ENCODE measurements at regions not wholly inside any gene's neighbourhood (a gene's known extent, or its start where the extent isn't known, plus 50 kb on each side); places are given as distances from the start of the nearest gene placed in this dataset.
A peak's percentile ranks its signal among the peaks of the same experiment; 100 is the strongest.

DNA sequence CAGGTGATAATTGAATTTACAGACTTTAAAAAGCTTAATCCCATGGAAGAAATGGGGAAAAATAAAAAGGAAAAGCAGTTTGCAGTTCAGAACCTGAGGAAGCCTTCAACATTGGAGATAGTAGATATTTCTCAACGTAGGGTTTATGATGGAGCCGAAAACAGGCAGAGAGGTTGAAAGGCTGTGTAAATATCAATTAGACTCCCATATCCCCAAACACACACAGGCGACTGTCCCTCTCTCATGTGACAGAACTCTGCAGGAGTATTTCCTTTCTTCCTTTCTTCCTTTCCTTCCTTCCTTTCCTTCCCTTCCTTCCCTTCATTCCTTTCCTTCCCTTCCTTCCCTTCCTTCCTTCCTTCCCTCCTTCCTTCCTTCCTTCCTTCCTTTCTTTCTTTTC, 406.5 kb downstream of the LPIN1 start:
- Histone ChIP-seq H4K20me1 (ENCODE audit: control insufficient read depth, insufficient read depth, low read length, poor library complexity, severe bottlenecking) (no peaks in the 10 kb centered on the region), H3K9me3 (ENCODE audit: control extremely low read depth in 1 of 3, control insufficient read depth in 2 of 3, insufficient read depth in 1 of 3, low read length in 2 of 3) (no peaks in the 10 kb centered on the region), H3K27me3 (replicated peaks in 1 of 4; ENCODE audit: control extremely low read depth in 1 of 4, control insufficient read depth in 3 of 4, insufficient read depth in 4 of 4, low read length in 3 of 4) (no peaks in the 10 kb centered on the region), H3K4me1 (ENCODE audit: control insufficient read depth in 2 of 2, insufficient read depth in 2 of 2, low read length in 2 of 2) (peaks cover 6 to 10% of the 10 kb centered on the region in 2 donors), H3K36me3 (replicated peaks in 1 of 2; ENCODE audit: control extremely low read depth in 1 of 2, control insufficient read depth in 1 of 2, extremely low read depth in 1 of 2, insufficient read depth in 2 of 2, low read length in 1 of 2) (no peaks in the 10 kb centered on the region), H2AFZ (ENCODE audit: insufficient read depth, low read depth, low read length, poor library complexity, severe bottlenecking) (no peak overlapping the region), H3K4me2 (replicated peaks; ENCODE audit: low read depth, low read length, poor library complexity, severe bottlenecking) (no peak overlapping the region), H3K27ac (ENCODE audit: low read length in 2 of 2) (no peak overlapping the region), H3K9ac (ENCODE audit: low read length) (no peak overlapping the region), H3K79me2 (ENCODE audit: control insufficient read depth, insufficient read depth, low read length) (no peaks in the 10 kb centered on the region), H3K4me3 (ENCODE audit: control extremely low read depth in 1 of 5, extremely low read depth in 1 of 5, insufficient read depth in 1 of 5, low read depth in 2 of 5, low read length in 4 of 5) (no peak overlapping the region)
- intact Hi-C loops (cut with micrococcal nuclease) = no loop called here
- Mint-ChIP-seq H3K4me1 (peaks cover 23% of the 10 kb centered on the region), H3K27ac (no peak overlapping the region), H3K27me3 (no peaks in the 10 kb centered on the region), H3K9me3 (ENCODE audit: insufficient read depth) (no peaks in the 10 kb centered on the region), H3K4me3 (no peak overlapping the region)
- DNase-seq (no peak), ATAC-seq (ENCODE audit: low read depth) (no peak)
- ChIA-PET CTCF (interaction anchor here (1.4 to 2.0 kb wide), 2 partner anchors 8 to 12 kb away, joined by 4 to 6 read pairs; no protein-coding TSS in a partner anchor), POLR2A (no interaction called here)
- TF ChIP-seq, protein P1, sequence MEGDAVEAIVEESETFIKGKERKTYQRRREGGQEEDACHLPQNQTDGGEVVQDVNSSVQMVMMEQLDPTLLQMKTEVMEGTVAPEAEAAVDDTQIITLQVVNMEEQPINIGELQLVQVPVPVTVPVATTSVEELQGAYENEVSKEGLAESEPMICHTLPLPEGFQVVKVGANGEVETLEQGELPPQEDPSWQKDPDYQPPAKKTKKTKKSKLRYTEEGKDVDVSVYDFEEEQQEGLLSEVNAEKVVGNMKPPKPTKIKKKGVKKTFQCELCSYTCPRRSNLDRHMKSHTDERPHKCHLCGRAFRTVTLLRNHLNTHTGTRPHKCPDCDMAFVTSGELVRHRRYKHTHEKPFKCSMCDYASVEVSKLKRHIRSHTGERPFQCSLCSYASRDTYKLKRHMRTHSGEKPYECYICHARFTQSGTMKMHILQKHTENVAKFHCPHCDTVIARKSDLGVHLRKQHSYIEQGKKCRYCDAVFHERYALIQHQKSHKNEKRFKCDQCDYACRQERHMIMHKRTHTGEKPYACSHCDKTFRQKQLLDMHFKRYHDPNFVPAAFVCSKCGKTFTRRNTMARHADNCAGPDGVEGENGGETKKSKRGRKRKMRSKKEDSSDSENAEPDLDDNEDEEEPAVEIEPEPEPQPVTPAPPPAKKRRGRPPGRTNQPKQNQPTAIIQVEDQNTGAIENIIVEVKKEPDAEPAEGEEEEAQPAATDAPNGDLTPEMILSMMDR (IDR thresholded peaks at IDR 0.05) = peak; percentile 7
- TF ChIP-seq EZH2 (IDR thresholded peaks at IDR 0.05; ENCODE audit: borderline replicate concordance, insufficient read depth, low read depth, low read length, poor library complexity, severe bottlenecking) = no peak
- WGBS (ENCODE audit: insufficient coverage) = no CpG with 5 or more reads among the region's 3 CpGs

DNA sequence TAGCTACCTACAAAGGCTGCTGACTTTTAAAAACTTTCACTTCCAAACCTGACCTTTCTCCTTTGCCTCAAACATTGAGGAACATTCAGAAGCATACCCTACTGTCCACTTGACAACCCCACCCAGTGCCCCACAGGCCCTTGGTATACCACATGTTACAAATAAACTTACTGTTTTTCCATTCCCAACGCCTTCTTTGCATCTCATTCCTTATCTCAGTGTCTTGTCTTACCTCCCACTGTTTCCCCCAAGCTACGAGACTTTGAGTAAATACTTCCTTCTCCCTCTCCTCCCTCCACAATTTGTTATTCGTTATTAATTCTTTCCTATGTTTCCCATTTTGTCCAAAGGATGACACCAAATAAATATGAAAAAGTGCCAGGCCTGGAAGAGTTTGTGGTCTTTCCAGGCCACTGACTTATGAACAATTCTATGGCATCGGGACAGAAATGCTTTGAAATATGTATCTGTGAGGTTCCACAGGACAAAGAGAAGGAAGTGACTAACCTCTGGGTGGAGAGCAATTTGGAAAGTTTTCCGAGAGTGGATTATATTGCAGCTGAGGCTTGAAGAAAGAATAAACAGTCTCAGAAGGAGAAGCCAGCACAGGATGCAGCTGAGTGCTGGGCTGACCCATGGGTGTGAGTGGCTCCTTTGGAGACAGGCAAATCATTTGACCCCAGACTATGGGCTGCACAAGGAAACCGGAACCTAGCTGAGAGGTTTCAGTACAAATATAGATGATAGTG, 409.0 kb downstream of the LPIN1 start:
- 87% methylated on average over 5 of the region's 6 CpGs for WGBS (ENCODE audit: insufficient coverage)
- Mint-ChIP-seq H3K27ac (no peak overlapping the region), H3K4me1 (peaks cover 21% of the 10 kb centered on the region), H3K9me3 (ENCODE audit: insufficient read depth) (no peaks in the 10 kb centered on the region), H3K27me3 (no peaks in the 10 kb centered on the region), H3K4me3 (no peak overlapping the region)
- H3K27me3 ChIP-seq (replicated peaks in 1 of 4; ENCODE audit: control extremely low read depth in 1 of 4, control insufficient read depth in 3 of 4, insufficient read depth in 4 of 4, low read length in 3 of 4) = no peaks in the 10 kb centered on the region
- H4K20me1 ChIP-seq (ENCODE audit: control insufficient read depth, insufficient read depth, low read length, poor library complexity, severe bottlenecking) = no peaks in the 10 kb centered on the region
- ATAC-seq (ENCODE audit: low read depth) (no peak), DNase-seq (no peak)
- ChIA-PET POLR2A (no interaction called here), CTCF (no interaction called here)
- no peak overlapping the region for H3K9ac ChIP-seq (ENCODE audit: low read length)
- no peak overlapping the region for H2AFZ ChIP-seq (ENCODE audit: insufficient read depth, low read depth, low read length, poor library complexity, severe bottlenecking)
- no peak for TF ChIP-seq EZH2 (IDR thresholded peaks at IDR 0.05; ENCODE audit: borderline replicate concordance, insufficient read depth, low read depth, low read length, poor library complexity, severe bottlenecking)
- TF ChIP-seq, protein P1 (IDR thresholded peaks at IDR 0.05) = no peak
- no peak overlapping the region for H3K27ac ChIP-seq (ENCODE audit: low read length in 2 of 2)
- no peaks in the 10 kb centered on the region for H3K79me2 ChIP-seq (ENCODE audit: control insufficient read depth, insufficient read depth, low read length)
- H3K4me3 ChIP-seq (ENCODE audit: control extremely low read depth in 1 of 5, extremely low read depth in 1 of 5, insufficient read depth in 1 of 5, low read depth in 2 of 5, low read length in 4 of 5) = no peak overlapping the region
- H3K9me3 ChIP-seq (ENCODE audit: control extremely low read depth in 1 of 3, control insufficient read depth in 2 of 3, insufficient read depth in 1 of 3, low read length in 2 of 3) = no peaks in the 10 kb centered on the region
- peaks cover 6 to 7% of the 10 kb centered on the region in 2 donors for H3K4me1 ChIP-seq (ENCODE audit: control insufficient read depth in 2 of 2, insufficient read depth in 2 of 2, low read length in 2 of 2)
- intact Hi-C loops (cut with micrococcal nuclease) = no loop called here
- H3K36me3 ChIP-seq (replicated peaks in 1 of 2; ENCODE audit: control extremely low read depth in 1 of 2, control insufficient read depth in 1 of 2, extremely low read depth in 1 of 2, insufficient read depth in 2 of 2, low read length in 1 of 2) = no peaks in the 10 kb centered on the region
- H3K4me2 ChIP-seq (replicated peaks; ENCODE audit: low read depth, low read length, poor library complexity, severe bottlenecking) = no peak overlapping the region

Data from B cell (primary cell).